ENCODE measurements at regions not wholly inside any gene's neighbourhood (a gene's known extent, or its start where the extent isn't known, plus 50 kb on each side); places are given as distances from the start of the nearest gene placed in this dataset.
"Not testable (repeated sequence)": the region's sequence is repeated elsewhere in the genome, so short reads cannot be mapped to it uniquely, and the experiment has no call there.

GRCh38 chr11:123338997-123339752 is 90.9 kb upstream of the GRAMD1B start:
- DNase-seq: no peak

DNA sequence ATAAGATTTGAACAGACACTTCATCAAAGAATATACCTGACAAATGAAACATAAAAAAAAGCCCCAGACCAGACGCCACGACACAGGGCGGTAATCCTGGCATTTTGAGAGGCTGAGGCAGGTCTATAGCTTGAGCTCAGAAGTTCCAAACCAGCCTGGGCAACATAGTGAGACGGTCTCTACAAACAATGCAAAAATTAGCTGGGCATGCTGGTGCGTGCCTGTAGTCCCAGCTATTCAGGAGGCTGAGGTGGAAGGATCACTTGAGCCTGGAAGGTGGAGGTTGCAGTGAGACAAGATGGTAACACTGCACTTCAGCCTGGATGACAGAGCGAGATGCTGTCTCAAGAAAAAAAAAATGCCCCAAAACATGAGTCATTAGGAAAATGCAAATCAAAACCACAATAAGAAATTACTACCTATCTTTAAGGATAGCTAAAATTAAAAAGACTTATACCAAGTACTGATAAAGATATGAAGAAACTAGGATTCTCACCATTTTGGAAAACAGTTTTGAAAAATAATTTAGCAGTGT is 91.7 kb upstream of the GRAMD1B start:
- no peak for DNase-seq

GRCh38 chr11:123334925-123335324 is 95.1 kb upstream of the GRAMD1B start:
- no peak for DNase-seq

DNA sequence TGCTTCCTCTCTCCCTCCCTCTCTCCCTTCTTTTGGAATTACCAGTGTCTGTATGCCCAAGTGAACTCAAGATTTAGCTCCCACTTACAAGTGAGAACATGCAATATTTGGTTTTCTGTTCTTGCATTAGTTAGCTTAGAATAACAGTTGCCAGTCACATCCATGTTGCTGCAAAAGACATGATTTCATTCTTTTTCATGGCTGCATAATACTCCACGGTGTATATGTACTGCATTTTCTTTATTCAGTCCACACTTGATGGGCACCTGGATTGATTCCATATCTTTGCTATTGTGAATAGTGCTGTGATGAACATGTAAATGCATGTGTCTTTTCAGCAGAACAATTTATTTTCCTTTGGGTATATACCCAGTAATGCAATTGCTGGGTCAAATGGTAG is 97.5 kb upstream of the GRAMD1B start:
- DNase-seq: not testable (repeated sequence)

- DNase-seq: no peak
Measured at GRCh38 chr11:123330948-123331347, 99.1 kb upstream of the GRAMD1B start.

GRCh38 chr11:123330471-123330870 is 99.6 kb upstream of the GRAMD1B start:
- no peak for DNase-seq

DNA sequence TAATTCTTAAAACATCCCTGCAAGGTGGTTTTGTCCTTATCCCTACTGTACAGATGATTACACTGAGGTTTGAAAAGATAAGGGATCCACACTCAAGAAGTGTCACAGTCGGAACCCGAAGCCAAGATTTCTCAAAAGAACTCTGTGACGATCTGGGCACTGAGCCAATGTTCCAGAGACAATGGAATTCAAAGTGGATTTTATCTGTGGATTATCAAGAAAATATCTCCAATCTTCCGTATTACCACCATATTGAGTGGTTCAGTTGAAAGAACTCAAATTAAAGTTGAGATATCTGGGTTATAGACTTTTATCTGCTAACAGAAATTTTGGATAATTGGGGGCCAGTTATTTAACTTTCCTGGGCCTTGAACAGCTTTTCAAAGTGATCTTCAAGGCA is 100.0 kb upstream of the GRAMD1B start:
- no peak for DNase-seq

DNA sequence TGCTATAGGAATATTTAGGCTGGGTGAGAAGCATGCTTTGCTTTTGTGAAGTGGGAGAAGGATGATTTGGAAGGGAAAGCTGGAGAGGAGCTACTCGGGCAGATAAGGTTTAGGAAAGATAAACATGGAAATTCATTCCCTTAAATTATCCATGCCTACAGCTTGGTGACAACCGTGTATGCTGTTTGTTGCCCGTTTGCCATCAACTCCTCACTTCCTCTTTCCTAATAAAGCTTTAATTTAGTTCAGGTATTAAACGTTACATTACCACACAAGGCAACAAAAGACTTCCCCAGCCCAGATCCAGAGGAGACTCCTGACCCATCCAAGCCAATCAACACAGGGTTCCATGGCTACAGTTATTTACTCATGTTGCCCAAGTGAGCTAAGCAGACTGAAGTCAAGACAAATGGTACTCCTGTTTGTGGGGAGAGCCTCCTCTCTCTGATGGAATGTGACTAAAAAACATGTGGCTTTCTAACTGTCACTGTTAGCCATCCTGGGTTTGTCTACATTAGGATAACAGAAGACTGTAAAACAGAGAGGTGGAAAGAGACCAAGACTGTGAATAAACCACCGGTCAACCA is 101.7 kb upstream of the GRAMD1B start:
- no peak for DNase-seq

GRCh38 chr11:123325533-123325932 is 104.5 kb upstream of the GRAMD1B start:
- DNase-seq: no peak

GRCh38 chr11:123323568-123323967 is 106.5 kb upstream of the GRAMD1B start:
- DNase-seq: no peak

- no peak for DNase-seq
Measured at GRCh38 chr11:123321636-123322035, 108.4 kb upstream of the GRAMD1B start.

DNA sequence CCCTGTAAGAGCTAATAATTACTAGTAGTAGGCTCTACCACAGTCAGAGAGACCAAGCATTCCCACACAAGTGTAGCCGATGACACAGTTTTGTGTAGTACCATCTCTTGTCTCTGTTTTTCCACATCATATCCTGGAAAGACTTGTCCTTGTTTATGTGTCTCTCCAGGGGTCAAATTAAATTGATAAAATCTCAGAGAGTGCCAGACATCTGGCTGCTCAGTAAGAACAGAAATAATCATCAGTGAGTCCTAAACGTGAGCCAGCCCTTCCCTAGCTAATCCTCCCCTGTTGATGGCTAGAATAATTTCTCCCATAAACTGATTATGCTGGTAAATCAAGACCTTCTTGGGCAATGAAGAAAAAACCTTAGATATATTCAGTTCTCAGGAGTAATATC is 111.4 kb upstream of the GRAMD1B start:
- no peak for DNase-seq

DNA sequence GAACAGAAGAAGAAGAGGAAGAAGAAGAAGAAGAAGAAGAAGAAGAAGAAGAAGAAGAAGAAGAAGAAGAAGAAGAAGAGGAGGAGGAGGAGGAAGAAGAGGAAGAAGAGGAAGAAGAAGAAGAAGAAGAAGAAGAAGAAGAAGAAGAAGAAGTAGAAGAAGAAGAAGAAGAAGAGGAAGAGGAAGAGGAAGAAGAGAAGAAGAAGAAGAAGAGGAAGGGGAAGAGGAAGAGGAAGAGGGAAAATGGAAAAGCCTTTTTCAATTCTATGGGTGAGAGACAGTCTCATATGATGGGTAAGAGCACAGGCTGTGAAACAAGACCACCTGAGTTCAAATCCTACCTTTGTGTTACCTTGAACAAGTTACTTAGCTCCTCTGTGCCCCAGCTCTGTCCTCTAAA is 111.9 kb upstream of the GRAMD1B start:
- DNase-seq: not testable (repeated sequence)

DNA sequence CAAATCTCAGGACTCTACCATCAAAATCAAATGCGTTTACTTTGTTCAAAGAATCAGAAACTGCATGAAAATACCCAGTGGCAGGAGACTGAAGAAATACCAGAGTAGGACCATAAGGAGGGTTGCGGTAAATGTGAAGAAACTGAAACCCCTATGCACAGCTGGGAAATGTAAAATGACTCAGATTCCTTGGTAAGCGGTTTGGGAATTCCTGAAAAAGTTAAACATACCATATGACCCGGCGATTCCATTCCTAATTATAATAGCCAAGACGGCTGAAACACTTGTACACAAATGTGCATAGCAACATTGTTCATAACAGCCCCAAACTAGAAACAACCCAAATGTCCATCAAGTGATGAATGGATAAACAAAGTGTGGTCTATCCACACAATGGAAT is 114.1 kb upstream of the GRAMD1B start:
- no peak for DNase-seq

DNA sequence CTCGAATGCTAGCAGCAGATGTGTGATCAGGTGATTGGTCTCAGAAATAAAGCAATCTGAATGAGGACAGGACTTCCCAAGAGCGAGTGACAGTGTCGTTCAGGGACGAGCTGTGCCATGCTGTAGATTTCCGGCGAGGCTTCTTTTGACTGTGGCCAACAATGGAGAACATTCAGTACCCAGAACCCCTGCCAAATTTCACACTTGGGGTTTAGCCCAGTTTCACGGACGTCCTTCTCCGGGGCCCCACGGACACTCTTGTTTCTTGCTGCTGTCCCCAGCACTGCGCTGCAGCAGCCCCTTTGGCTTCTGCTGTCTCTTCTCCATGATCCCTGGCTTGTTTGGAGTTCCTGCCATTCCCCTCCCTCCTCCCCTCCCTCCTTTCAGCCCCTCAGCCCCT is 115.1 kb upstream of the GRAMD1B start:
- no peak for DNase-seq

GRCh38 chr11:123313262-123313661 is 116.8 kb upstream of the GRAMD1B start:
- no peak for DNase-seq

DNA sequence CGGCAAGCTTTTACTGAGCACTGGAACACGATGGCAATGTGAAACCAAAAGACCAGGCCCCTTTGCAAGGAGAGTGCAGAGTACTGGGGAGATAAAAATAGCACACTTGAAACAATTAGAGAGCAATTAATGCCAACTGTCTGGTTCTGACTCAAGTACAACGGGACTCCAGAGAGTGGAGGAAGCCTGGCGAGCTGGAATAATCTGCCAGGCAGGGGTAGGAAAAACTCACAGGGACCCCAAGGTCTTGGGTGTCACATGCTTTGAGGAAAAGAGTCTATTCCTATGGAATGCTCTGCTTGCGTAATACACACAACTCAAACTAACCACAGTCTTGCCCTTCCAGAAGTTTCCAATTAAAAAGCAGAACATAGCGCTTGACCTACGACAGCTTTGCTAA is 113.0 kb upstream of the CLMP start:
- DNase-seq: no peak

GRCh38 chr11:123307276-123307675 is 112.2 kb upstream of the CLMP start:
- no peak for DNase-seq

DNA sequence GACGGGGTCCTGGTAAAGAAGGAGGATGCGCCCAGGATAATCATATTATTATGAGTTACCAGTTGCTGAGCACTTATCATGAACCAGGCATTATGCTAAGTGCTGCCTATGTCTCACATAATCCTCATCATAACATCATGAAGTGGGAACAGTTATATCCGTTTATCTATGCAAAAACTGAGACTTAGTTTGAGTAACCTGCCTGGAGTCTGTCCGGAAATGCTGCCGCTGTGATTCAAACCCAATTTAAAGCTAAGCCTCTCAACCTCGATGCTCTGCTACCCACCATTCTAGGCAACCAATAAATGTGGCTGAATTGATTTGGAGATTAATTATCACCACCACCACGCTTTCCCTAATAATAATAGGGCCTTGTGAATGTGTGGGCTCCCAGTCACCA is 111.5 kb upstream of the CLMP start:
- no peak for DNase-seq

DNA sequence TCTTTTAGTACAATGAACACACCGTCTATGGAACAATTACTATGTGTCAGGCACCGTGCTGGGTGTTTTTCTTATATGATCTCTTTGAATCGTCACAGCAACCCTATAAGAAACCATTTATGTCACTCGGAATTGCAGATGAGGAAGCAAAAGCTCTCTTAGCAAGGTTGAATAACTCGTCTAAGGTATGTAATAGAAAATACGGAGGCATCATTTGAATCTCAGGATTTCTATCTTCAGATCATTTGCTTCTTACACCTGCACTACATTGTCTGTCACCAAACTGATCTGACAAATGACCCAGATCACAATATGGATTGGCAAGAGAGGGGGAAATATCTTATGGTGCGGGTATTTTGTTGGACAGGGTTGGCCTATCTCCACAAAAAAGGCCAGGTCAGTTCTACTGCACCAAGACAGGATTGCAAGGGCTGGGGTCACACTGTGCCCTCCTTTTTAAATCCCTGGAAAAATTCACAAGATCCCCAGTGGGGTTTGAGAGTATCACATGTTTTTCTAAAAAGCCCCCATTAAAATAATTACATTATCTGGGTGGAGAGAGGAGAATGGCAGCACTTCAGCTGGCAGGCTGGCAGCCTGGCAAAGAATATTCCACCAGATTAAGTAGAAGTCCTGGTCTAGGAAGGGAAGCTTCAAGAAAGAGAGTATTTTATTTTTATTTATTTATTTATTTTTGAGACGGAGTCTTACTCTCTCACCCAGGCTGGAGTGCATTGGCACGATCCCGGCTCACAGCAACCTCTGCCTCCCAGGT is 110.7 kb upstream of the CLMP start:
- DNase-seq: no peak

DNA sequence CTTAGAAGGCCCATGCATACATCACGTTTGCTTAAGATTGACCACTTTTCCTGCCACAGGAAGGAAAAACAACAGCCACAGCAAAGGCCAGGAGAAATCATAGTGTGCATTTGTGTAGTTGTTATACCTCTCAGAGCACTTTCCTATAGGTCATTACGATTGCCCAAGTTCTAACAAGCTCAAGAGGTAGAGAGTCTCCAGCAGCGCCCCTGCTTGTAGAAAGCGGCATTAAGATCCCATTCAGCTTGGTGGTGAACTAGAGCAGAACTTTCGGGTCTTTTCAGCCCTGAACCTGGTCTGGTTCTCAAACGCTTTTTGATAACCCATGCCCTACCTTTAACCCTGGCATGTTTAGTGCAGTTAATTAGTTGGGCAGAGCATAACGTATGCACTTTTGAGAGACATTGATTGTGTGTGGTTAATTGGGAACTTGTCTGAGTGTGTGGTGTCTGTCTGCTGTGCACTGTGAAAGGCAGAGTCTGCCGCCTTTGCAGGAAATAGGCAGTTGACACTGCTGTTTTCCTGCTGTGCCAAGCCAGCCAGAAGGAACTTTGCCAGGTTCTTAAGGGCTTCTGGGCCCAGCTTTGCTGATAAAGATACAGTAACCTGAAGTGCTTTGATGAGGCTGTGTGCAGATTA is 109.9 kb upstream of the CLMP start:
- no peak for DNase-seq

DNA sequence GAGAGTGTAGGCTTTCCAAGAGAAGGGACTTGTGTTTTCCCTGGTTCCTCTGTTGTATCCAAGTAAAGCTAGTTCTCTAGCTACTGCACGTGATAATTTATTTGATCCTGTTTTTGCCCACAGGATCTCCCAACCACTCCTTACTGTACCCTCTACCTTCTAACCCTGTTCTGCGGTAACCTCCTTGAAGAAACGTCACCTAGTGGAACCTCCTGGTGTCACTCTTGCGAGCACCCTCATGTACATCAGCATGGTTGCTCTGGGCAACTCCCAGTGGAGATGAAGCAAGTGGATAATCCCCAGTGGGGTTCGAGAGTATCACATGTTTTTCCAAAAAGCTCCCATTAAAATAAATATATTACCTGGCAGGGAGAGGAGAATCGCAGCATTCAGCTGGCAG is 108.9 kb upstream of the CLMP start:
- DNase-seq: no peak

GRCh38 chr11:123302751-123303195 is 107.7 kb upstream of the CLMP start:
- DNase-seq: no peak

All from NK-92 treated with Interleukin-12 subunit alpha and Interleukin-12 subunit beta, amount 100 ng/mL, for 24 hours (cell line).